ENCODE measurements at regions not wholly inside any gene's neighbourhood (a gene's known extent, or its start where the extent isn't known, plus 50 kb on each side); places are given as distances from the start of the nearest gene placed in this dataset.

DNA sequence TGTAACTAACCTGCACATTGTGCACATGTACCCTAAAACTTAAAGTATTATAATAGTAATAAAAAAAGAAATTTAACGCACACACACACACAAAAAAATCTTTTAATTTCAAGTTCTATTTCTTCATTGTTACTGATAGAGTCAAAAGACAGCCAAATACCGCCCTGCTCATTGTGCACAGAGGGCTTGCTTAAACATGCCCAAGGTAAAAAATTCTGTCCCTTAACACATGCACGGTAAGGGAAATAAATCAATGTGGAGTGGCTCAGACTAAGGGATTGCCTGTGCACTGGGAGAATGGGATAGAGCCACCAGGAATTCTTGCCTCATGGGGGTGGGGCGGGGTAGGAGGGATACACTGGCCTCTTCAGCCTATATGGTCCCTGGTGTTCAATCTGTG is 468.0 kb downstream of the NUP35 start:
- TF ChIP-seq, protein P1, sequence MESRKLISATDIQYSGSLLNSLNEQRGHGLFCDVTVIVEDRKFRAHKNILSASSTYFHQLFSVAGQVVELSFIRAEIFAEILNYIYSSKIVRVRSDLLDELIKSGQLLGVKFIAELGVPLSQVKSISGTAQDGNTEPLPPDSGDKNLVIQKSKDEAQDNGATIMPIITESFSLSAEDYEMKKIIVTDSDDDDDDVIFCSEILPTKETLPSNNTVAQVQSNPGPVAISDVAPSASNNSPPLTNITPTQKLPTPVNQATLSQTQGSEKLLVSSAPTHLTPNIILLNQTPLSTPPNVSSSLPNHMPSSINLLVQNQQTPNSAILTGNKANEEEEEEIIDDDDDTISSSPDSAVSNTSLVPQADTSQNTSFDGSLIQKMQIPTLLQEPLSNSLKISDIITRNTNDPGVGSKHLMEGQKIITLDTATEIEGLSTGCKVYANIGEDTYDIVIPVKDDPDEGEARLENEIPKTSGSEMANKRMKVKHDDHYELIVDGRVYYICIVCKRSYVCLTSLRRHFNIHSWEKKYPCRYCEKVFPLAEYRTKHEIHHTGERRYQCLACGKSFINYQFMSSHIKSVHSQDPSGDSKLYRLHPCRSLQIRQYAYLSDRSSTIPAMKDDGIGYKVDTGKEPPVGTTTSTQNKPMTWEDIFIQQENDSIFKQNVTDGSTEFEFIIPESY (IDR thresholded peaks at IDR 0.05; ENCODE audit: extremely low read depth, insufficient replicate concordance, low read length) = no peak
- TF ChIP-seq EZH2 (IDR thresholded peaks at IDR 0.05) = no peak
- TF ChIP-seq, protein P2, sequence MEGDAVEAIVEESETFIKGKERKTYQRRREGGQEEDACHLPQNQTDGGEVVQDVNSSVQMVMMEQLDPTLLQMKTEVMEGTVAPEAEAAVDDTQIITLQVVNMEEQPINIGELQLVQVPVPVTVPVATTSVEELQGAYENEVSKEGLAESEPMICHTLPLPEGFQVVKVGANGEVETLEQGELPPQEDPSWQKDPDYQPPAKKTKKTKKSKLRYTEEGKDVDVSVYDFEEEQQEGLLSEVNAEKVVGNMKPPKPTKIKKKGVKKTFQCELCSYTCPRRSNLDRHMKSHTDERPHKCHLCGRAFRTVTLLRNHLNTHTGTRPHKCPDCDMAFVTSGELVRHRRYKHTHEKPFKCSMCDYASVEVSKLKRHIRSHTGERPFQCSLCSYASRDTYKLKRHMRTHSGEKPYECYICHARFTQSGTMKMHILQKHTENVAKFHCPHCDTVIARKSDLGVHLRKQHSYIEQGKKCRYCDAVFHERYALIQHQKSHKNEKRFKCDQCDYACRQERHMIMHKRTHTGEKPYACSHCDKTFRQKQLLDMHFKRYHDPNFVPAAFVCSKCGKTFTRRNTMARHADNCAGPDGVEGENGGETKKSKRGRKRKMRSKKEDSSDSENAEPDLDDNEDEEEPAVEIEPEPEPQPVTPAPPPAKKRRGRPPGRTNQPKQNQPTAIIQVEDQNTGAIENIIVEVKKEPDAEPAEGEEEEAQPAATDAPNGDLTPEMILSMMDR (IDR thresholded peaks at IDR 0.05 in 2 of 3, conservative IDR thresholded peaks at IDR 0.05 in 1 of 3; ENCODE audit: borderline replicate concordance in 1 of 3, insufficient read depth in 1 of 3, low read depth in 2 of 3, low read length in 2 of 3) = no peak
- TF ChIP-seq, protein P3, sequence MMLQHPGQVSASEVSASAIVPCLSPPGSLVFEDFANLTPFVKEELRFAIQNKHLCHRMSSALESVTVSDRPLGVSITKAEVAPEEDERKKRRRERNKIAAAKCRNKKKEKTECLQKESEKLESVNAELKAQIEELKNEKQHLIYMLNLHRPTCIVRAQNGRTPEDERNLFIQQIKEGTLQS (IDR thresholded peaks at IDR 0.05) = no peak
- TF ChIP-seq SP1 (IDR thresholded peaks at IDR 0.05; ENCODE audit: low read depth) = no peak
- no peak for TF ChIP-seq TCF7L2 (IDR thresholded peaks at IDR 0.05; ENCODE audit: borderline replicate concordance, extremely low read depth, insufficient read depth, insufficient read length)
- TF ChIP-seq CBX3 (IDR thresholded peaks at IDR 0.05; ENCODE audit: low read depth) = no peak
- TF ChIP-seq ZNF274 (IDR thresholded peaks at IDR 0.05; ENCODE audit: low read depth, low read length) = no peak
- no peak for TF ChIP-seq POLR2AphosphoS5 (IDR thresholded peaks at IDR 0.05; ENCODE audit: low read depth, low read length)
- TF ChIP-seq EZH2phosphoT487 (IDR thresholded peaks at IDR 0.05; ENCODE audit: borderline replicate concordance) = no peak
- no peak for TF ChIP-seq SRF (IDR thresholded peaks at IDR 0.05; ENCODE audit: low read depth)
- TF ChIP-seq FOSL1 (IDR thresholded peaks at IDR 0.05; ENCODE audit: low read depth) = no peak
- Histone ChIP-seq H2AFZ (ENCODE audit: low read depth, low read length, poor library complexity, severe bottlenecking) (no peak overlapping the region), H3K36me3 (ENCODE audit: control insufficient read depth in 1 of 2, insufficient read depth in 2 of 2, low read length in 2 of 2) (no peaks in the 10 kb centered on the region), H3K27me3 (ENCODE audit: insufficient read depth, low read length) (no peaks in the 10 kb centered on the region), H3K9ac (ENCODE audit: low read length) (no peak overlapping the region), H3K9me3 (ENCODE audit: control insufficient read depth in 1 of 2, insufficient read depth in 1 of 2, low read depth in 1 of 2, low read length in 2 of 2) (no peaks in the 10 kb centered on the region), H4K20me1 (ENCODE audit: insufficient read depth) (no peaks in the 10 kb centered on the region), H3K4me3 (replicated peaks in 1 of 2; ENCODE audit: low read depth in 1 of 2, low read length in 2 of 2) (no peak overlapping the region), H3K9me2 (ENCODE audit: insufficient read depth) (no peaks in the 10 kb centered on the region), H3K27ac (ENCODE audit: low read depth, low read length) (no peak overlapping the region), H3K4me1 (ENCODE audit: control insufficient read depth in 1 of 2, insufficient read depth in 2 of 2, low read length in 2 of 2) (no peaks in the 10 kb centered on the region), H3K79me2 (ENCODE audit: insufficient read depth, low read length) (no peaks in the 10 kb centered on the region), H3K4me2 (ENCODE audit: low read length) (no peak overlapping the region)
- ATAC-seq = no peak
- BruUV-seq (replicated peaks) = no TSS peak
- ChIA-PET POLR2A (no interaction called here), CTCF (no interaction called here), RAD21 (ENCODE audit: low non-redundant PET in 1 of 2, low total read pairs in 2 of 2, uncharacterized antibody in 2 of 2, unreplicated experiment in 2 of 2) (no interaction called here)
- intact Hi-C loops (cut with micrococcal nuclease) = no loop called here
- no peak for DNase-seq (ENCODE audit: low read depth, low spot score)
